HCT116 (cell line): ENCODE measurements at regions not wholly inside any gene's neighbourhood (a gene's known extent, or its start where the extent isn't known, plus 50 kb on each side); places are given as distances from the start of the nearest gene placed in this dataset.

Source experiments
- ATAC-seq: fragments of 200-7000 bp; cut with Tn5 transposase; 2 replicates; pipeline ENCODE4 v1.9.1; 2020; ENCODE audit warnings: mild to moderate bottlenecking, moderate library complexity
- BruUV-seq: library from RNA; stranded (reverse); fragments of 400-500 nt; replicated peaks from 2 replicates; lab custom pipeline; 2021; lab: Mats Ljungman, UMichigan
- CTCF ChIA-PET: fragments of 300-600 bp; sonication (Branson Sonifier 250); formaldehyde crosslinking; loops from one replicate; lab custom pipeline; 2021; ENCODE audit warnings: antibody characterized with exemption; lab: Charles Lee
- POLR2A ChIA-PET: fragments of 300-600, 350-600 bp; sonication (Branson Sonifier 250); formaldehyde crosslinking; loops from one replicate; lab custom pipeline; 2021; ENCODE audit warnings: antibody characterized with exemption; lab: Charles Lee
- RAD21 ChIA-PET, 2 experiments: fragments of 300-600 bp; sonication (Branson Sonifier 250); formaldehyde crosslinking; loops; one replicate each; lab custom pipeline; 2023; ENCODE audit warnings: low total read pairs in 2 of 2; ENCODE audit not compliant: uncharacterized antibody in 2 of 2, unreplicated experiment in 2 of 2, low non-redundant PET in 1 of 2; lab: Charles Lee
- DNase-seq: peaks from one replicate; pipeline ENCODE4 v3.0.0-alpha.2; 2010; ENCODE audit warnings: low read depth, low spot score
- H2AFZ ChIP-seq: fragments of 200-600 bp; shearing (Covaris generic), sonication (generic); 2 replicates; pipeline ENCODE4 v1.6.1; 2017; ENCODE audit warnings: low read depth, mixed run types, mixed read lengths, antibody characterized with exemption, low read length; ENCODE audit not compliant: poor library complexity, severe bottlenecking
- H3K27ac ChIP-seq: 2 replicates; pipeline ENCODE4 v1.5.1; 2012; ENCODE audit warnings: low read depth, low read length
- H3K27me3 ChIP-seq: fragments of 200-600 bp; sonication (generic); 2 replicates; pipeline ENCODE4 v1.6.1; 2016; ENCODE audit warnings: mixed run types, low read length, mixed read lengths; ENCODE audit not compliant: insufficient read depth
- H3K36me3 ChIP-seq, 2 experiments: fragments of 200-500 bp in 1 of 2; fragments of 200-600 bp in 1 of 2; sonication (Bioruptor generic) in 1 of 2; sonication (generic) in 1 of 2; 2 replicates each; pipeline versions ENCODE4 v1.5.1 to v1.6.1; 2014 to 2016; ENCODE audit warnings: low read length in 2 of 2, inconsistent platforms in 1 of 2, mixed read lengths in 1 of 2, mixed run types in 1 of 2; ENCODE audit not compliant: insufficient read depth in 2 of 2, control insufficient read depth in 1 of 2
- H3K4me1 ChIP-seq, 2 experiments: fragments of 200-600 bp in 1 of 2; sonication (generic) in 1 of 2; 2 replicates each; pipeline versions ENCODE4 v1.5.1 to v1.6.1; 2012 to 2017; ENCODE audit warnings: low read length in 2 of 2, inconsistent platforms in 1 of 2, mild to moderate bottlenecking in 1 of 2, mixed read lengths in 1 of 2, mixed run types in 1 of 2, moderate library complexity in 1 of 2; ENCODE audit not compliant: insufficient read depth in 2 of 2, control insufficient read depth in 1 of 2
- H3K4me2 ChIP-seq: fragments of 200-600 bp; sonication (generic); 2 replicates; pipeline ENCODE4 v1.6.1; 2017; ENCODE audit warnings: mixed run types, low read length, mixed read lengths
- H3K4me3 ChIP-seq, 2 experiments: fragments of 200-600 bp in 1 of 2; sonication (generic) in 1 of 2; replicated peaks in 1 of 2; 2 replicates each; pipeline ENCODE4 v1.5.1; 2011 to 2016; ENCODE audit warnings: low read length in 2 of 2, control low read depth in 1 of 2, low read depth in 1 of 2, mild to moderate bottlenecking in 1 of 2, mixed read lengths in 1 of 2, mixed run types in 1 of 2
- H3K79me2 ChIP-seq: fragments of 200-600 bp; sonication (generic); 2 replicates; pipeline ENCODE4 v1.6.1; 2017; ENCODE audit warnings: mild to moderate bottlenecking, mixed run types, low read length, moderate library complexity, mixed read lengths; ENCODE audit not compliant: insufficient read depth
- H3K9ac ChIP-seq: fragments of 200-600 bp; sonication (generic); 2 replicates; pipeline ENCODE4 v1.6.1; 2016; ENCODE audit warnings: low read length, mixed read lengths
- H3K9me2 ChIP-seq: fragments of 200-600 bp; sonication (generic), shearing (Covaris generic); 2 replicates; pipeline ENCODE4 v1.6.1; 2017; ENCODE audit warnings: mixed run types, mild to moderate bottlenecking, moderate library complexity; ENCODE audit not compliant: insufficient read depth
- H3K9me3 ChIP-seq, 2 experiments: fragments of 200-500 bp in 1 of 2; fragments of 200-600 bp in 1 of 2; sonication (Bioruptor generic) in 1 of 2; sonication (generic) in 1 of 2; 2 replicates each; pipeline ENCODE4 v1.6.1; 2014 to 2017; ENCODE audit warnings: low read length in 2 of 2, mixed read lengths in 2 of 2, inconsistent platforms in 1 of 2, low read depth in 1 of 2, mild to moderate bottlenecking in 1 of 2, mixed run types in 1 of 2, moderate library complexity in 1 of 2; ENCODE audit not compliant: control insufficient read depth in 1 of 2, insufficient read depth in 1 of 2
- H4K20me1 ChIP-seq: fragments of 200-600 bp; sonication (generic), shearing (Covaris generic); 2 replicates; pipeline ENCODE4 v1.6.1; 2017; ENCODE audit warnings: mixed run types, mild to moderate bottlenecking, moderate library complexity; ENCODE audit not compliant: insufficient read depth
- ELF1 ChIP-seq: IDR thresholded peaks from 2 replicates; pipeline ENCODE4 v1.6.1; 2012; ENCODE audit warnings: low read depth, borderline replicate concordance
- EZH2phosphoT487 ChIP-seq: fragments of 200-600 bp; IDR thresholded peaks from 2 replicates; pipeline ENCODE4 v1.6.1; 2018; ENCODE audit warnings: antibody characterized with exemption, borderline replicate concordance
- FOSL1 ChIP-seq: IDR thresholded peaks from 2 replicates; pipeline ENCODE4 v1.6.1; 2012; ENCODE audit warnings: low read depth
- JUND ChIP-seq: IDR thresholded peaks from 2 replicates; pipeline ENCODE4 v1.6.1; 2012
- MAX ChIP-seq: IDR thresholded peaks from 2 replicates; pipeline ENCODE4 v1.6.1; 2012
- POLR2A ChIP-seq: IDR thresholded peaks from 2 replicates; pipeline ENCODE4 v1.7.0; 2011; ENCODE audit warnings: borderline replicate concordance; ENCODE audit not compliant: insufficient read depth, insufficient read length; ENCODE audit errors: extremely low read depth
- POLR2AphosphoS5 ChIP-seq: IDR thresholded peaks from 2 replicates; pipeline ENCODE4 v1.6.1; 2011; ENCODE audit warnings: mild to moderate bottlenecking, low read depth, low read length, moderate library complexity
- RAD21 ChIP-seq: IDR thresholded peaks from 2 replicates; pipeline ENCODE4 v1.6.1; 2012; ENCODE audit warnings: low read depth, mild to moderate bottlenecking
- SRF ChIP-seq: IDR thresholded peaks from 2 replicates; pipeline ENCODE4 v1.6.1; 2012; ENCODE audit warnings: low read depth
- TCF7L2 ChIP-seq: IDR thresholded peaks from 2 replicates; pipeline ENCODE4 v1.7.0; 2011; ENCODE audit warnings: borderline replicate concordance, inconsistent platforms; ENCODE audit not compliant: insufficient read depth, insufficient read length; ENCODE audit errors: extremely low read depth
- ZBTB33 ChIP-seq: IDR thresholded peaks from 2 replicates; pipeline ENCODE4 v1.6.1; 2011; ENCODE audit warnings: mild to moderate bottlenecking, low read length, moderate library complexity; ENCODE audit not compliant: insufficient replicate concordance; ENCODE audit errors: extremely low read depth
- ZNF274 ChIP-seq: fragments of 200-500 bp; sonication (Bioruptor generic); IDR thresholded peaks from 2 replicates; pipeline ENCODE4 v1.6.1; 2014; ENCODE audit warnings: mild to moderate bottlenecking, low read depth, low read length, inconsistent platforms
- intact Hi-C: fragments of 100-400 bp; cut with micrococcal nuclease; formaldehyde crosslinking; loops from 2 replicates; pipeline ENCODE4 v1.10.0; 2022
- TF ChIP-seq, protein P1 (sequence below), 3 experiments: fragments of 200-600 bp in 1 of 3; sonication (generic) in 1 of 3; IDR thresholded peaks in 2 of 3; conservative IDR thresholded peaks in 1 of 3; 2 replicates each; pipeline ENCODE4 v1.5.1; 2012 to 2017; ENCODE audit warnings: low read depth in 2 of 3, low read length in 2 of 3, antibody characterized with exemption in 1 of 3, borderline replicate concordance in 1 of 3, control low read depth in 1 of 3, mild to moderate bottlenecking in 1 of 3, mixed read lengths in 1 of 3, mixed run types in 1 of 3, moderate library complexity in 1 of 3; ENCODE audit not compliant: insufficient read depth in 1 of 3

GRCh38 chr18:77857678-77858655 is 608.3 kb downstream of the GALR1 start:
- no peak overlapping the region for H3K4me3 ChIP-seq
- H4K20me1 ChIP-seq: no peaks in the 10 kb centered on the region
- no peaks in the 10 kb centered on the region for H3K4me1 ChIP-seq
- TF ChIP-seq MAX (no peak), TCF7L2 (no peak), EZH2phosphoT487 (no peak), JUND (no peak), ZNF274 (no peak), RAD21 (no peak), SRF (no peak)
- H3K27me3 ChIP-seq: no peaks in the 10 kb centered on the region
- ATAC-seq (no peak), DNase-seq (no peak)
- H3K9ac ChIP-seq: no peak overlapping the region
- H3K9me2 ChIP-seq: no peaks in the 10 kb centered on the region
- no peak overlapping the region for H3K27ac ChIP-seq
- H3K36me3 ChIP-seq: no peaks in the 10 kb centered on the region
- BruUV-seq: no TSS peak
- POLR2A ChIA-PET: no interaction called here
- no peaks in the 10 kb centered on the region for H3K79me2 ChIP-seq
- H2AFZ ChIP-seq: no peak overlapping the region
- H3K9me3 ChIP-seq: peaks cover 3 to 20% of the 10 kb centered on the region in 2 experiments; a peak in 2 of 4 replicates
- CTCF ChIA-PET: no interaction called here
- RAD21 ChIA-PET: no interaction called here
- intact Hi-C loops: no loop called here
- no peak overlapping the region for H3K4me2 ChIP-seq

DNA sequence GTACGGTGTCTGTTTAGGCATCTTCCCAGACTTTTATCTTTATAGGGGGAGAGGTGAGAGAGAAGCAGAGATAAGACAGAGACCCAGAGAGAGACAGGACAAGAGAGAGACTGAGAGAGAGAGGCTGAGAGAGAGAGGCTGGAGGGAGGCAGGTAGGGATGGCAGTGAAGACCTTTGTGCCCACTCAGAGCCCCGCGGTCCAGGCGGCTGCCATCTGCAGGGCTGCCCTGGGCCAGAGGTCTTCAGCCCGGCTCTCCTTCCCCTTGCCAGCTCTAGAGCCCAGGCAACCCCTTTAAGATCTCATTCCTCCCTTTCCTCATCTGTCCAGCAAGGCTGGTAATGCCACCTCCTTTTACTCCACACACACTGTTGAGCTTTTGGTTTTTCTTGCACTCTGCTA is 610.0 kb downstream of the GALR1 start:
- Histone ChIP-seq H3K36me3 (no peaks in the 10 kb centered on the region), H3K4me1 (no peaks in the 10 kb centered on the region), H2AFZ (no peak overlapping the region), H3K9me2 (no peaks in the 10 kb centered on the region), H3K4me3 (no peak overlapping the region), H3K4me2 (no peak overlapping the region), H3K9me3 (peaks cover 6 to 23% of the 10 kb centered on the region in 2 experiments; a peak in 2 of 4 replicates), H3K79me2 (no peaks in the 10 kb centered on the region), H3K9ac (no peak overlapping the region), H3K27me3 (no peaks in the 10 kb centered on the region), H3K27ac (no peak overlapping the region), H4K20me1 (no peaks in the 10 kb centered on the region)
- RAD21 ChIA-PET: no interaction called here
- no peak for DNase-seq
- intact Hi-C loops: no loop called here
- POLR2A ChIA-PET: no interaction called here
- CTCF ChIA-PET: no interaction called here
- BruUV-seq: no TSS peak
- ATAC-seq: no peak
- TF ChIP-seq, protein P1, sequence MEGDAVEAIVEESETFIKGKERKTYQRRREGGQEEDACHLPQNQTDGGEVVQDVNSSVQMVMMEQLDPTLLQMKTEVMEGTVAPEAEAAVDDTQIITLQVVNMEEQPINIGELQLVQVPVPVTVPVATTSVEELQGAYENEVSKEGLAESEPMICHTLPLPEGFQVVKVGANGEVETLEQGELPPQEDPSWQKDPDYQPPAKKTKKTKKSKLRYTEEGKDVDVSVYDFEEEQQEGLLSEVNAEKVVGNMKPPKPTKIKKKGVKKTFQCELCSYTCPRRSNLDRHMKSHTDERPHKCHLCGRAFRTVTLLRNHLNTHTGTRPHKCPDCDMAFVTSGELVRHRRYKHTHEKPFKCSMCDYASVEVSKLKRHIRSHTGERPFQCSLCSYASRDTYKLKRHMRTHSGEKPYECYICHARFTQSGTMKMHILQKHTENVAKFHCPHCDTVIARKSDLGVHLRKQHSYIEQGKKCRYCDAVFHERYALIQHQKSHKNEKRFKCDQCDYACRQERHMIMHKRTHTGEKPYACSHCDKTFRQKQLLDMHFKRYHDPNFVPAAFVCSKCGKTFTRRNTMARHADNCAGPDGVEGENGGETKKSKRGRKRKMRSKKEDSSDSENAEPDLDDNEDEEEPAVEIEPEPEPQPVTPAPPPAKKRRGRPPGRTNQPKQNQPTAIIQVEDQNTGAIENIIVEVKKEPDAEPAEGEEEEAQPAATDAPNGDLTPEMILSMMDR (IDR thresholded peaks at IDR 0.05 in 2 of 3, conservative IDR thresholded peaks at IDR 0.05 in 1 of 3; ENCODE audit: borderline replicate concordance in 1 of 3, insufficient read depth in 1 of 3, low read depth in 2 of 3, low read length in 2 of 3): no peak
- no peak for TF ChIP-seq FOSL1
- TF ChIP-seq ZBTB33: no peak
- no peak for TF ChIP-seq POLR2A
- no peak for TF ChIP-seq ELF1
- TF ChIP-seq POLR2AphosphoS5: no peak
- no peak for TF ChIP-seq TCF7L2
- no peak for TF ChIP-seq JUND
